K562 (cell line): ENCODE measurements at regions not wholly inside any gene's neighbourhood (a gene's known extent, or its start where the extent isn't known, plus 50 kb on each side); places are given as distances from the start of the nearest gene placed in this dataset.
"Not testable (repeated sequence)": the region's sequence is repeated elsewhere in the genome, so short reads cannot be mapped to it uniquely, and the experiment has no call there.

ENCODE experiments used
- ATAC-seq: fragments of 200-7000 bp; cut with Tn5 transposase; 3 replicates; pipeline ENCODE4 v1.9.1; 2020; ENCODE audit warnings: moderate library complexity
- BruUV-seq: library from RNA; stranded (reverse); fragments of 400-500 nt; replicated peaks from 2 replicates; lab custom pipeline; 2021; lab: Mats Ljungman, UMichigan
- CTCF ChIA-PET: fragments of 300-600 bp; formaldehyde crosslinking; extraction: SDS; loops from one replicate; lab custom pipeline; 2021; ENCODE audit warnings: low intra/inter-chr PET ratio; lab: Yijun Ruan, JAX
- POLR2A ChIA-PET: fragments of 300-600, 350-650 bp; sonication (Branson Sonifier 250); formaldehyde crosslinking; extraction: SDS; loops from one replicate; lab custom pipeline; 2021; ENCODE audit warnings: antibody characterized with exemption, inconsistent platforms; lab: Yijun Ruan, JAX
- DNase-seq, 4 experiments: peaks; one replicate each; pipeline versions ENCODE4 v3.0.0 to v3.0.0-alpha.2; 2011 to 2018; ENCODE audit warnings: low spot score in 3 of 4, mixed read lengths in 3 of 4; ENCODE audit errors: extremely low read depth in 1 of 4
- FAIRE-seq: peaks from 2 replicates; lab custom pipeline; 2011; peaks lifted over from hg19 to GRCh38; lab: Jason Lieb, UNC
- H2AFZ ChIP-seq: 2 replicates; pipeline ENCODE4 v1.6.0; 2011; ENCODE audit warnings: low read depth, low read length, control low read depth, inconsistent platforms
- H3K27ac ChIP-seq: fragments of 200-600 bp; 3 replicates; pipeline ENCODE4 v1.8.0; 2011; ENCODE audit warnings: low read depth, mild to moderate bottlenecking, control low read depth, inconsistent platforms, low read length, moderate library complexity, mixed read lengths; ENCODE audit errors: extremely low read depth
- H3K27me3 ChIP-seq, 2 experiments: fragments of 300-600 bp in 1 of 2; 2 replicates in 1 of 2; 3 replicates in 1 of 2; pipeline versions ENCODE4 v1.6.0 to v1.8.0; 2011; ENCODE audit warnings: inconsistent platforms in 2 of 2, low read length in 2 of 2, mild to moderate bottlenecking in 1 of 2, mixed read lengths in 1 of 2, moderate library complexity in 1 of 2; ENCODE audit not compliant: control insufficient read depth in 2 of 2, insufficient read depth in 2 of 2
- H3K36me3 ChIP-seq: fragments of 300-600 bp; 3 replicates; pipeline ENCODE4 v1.8.0; 2011; ENCODE audit warnings: mild to moderate bottlenecking, low read length, inconsistent platforms; ENCODE audit not compliant: control insufficient read depth, insufficient read depth
- H3K4me1 ChIP-seq, 2 experiments: fragments of 200-600 bp in 1 of 2; replicated peaks in 1 of 2; 2 replicates in 1 of 2; 3 replicates in 1 of 2; pipeline versions ENCODE4 v1.5.1 to v1.8.0; 2011; ENCODE audit warnings: inconsistent platforms in 2 of 2, low read length in 2 of 2, mild to moderate bottlenecking in 1 of 2, mixed read lengths in 1 of 2, moderate library complexity in 1 of 2; ENCODE audit not compliant: control insufficient read depth in 2 of 2, insufficient read depth in 2 of 2
- H3K4me2 ChIP-seq: 2 replicates; pipeline ENCODE4 v1.6.1; 2011; ENCODE audit warnings: low read length, control low read depth, inconsistent platforms, mixed read lengths; ENCODE audit not compliant: insufficient read depth
- H3K4me3 ChIP-seq: fragments of 200-600 bp; sonication (generic), shearing (Covaris generic); 2 replicates; pipeline ENCODE4 v1.5.1; 2016; ENCODE audit warnings: control low read depth, inconsistent platforms
- H3K79me2 ChIP-seq: fragments of 200-600 bp; 3 replicates; pipeline ENCODE4 v1.8.0; 2011; ENCODE audit warnings: low read length, inconsistent platforms; ENCODE audit not compliant: control insufficient read depth, insufficient read depth
- H3K9ac ChIP-seq, 2 experiments: 2 replicates each; pipeline versions ENCODE4 v1.6.0 to v1.6.1; 2011; ENCODE audit warnings: low read depth in 2 of 2, low read length in 2 of 2, control low read depth in 1 of 2, inconsistent platforms in 1 of 2, mild to moderate bottlenecking in 1 of 2, mixed read lengths in 1 of 2; ENCODE audit not compliant: insufficient read depth in 1 of 2
- H3K9me1 ChIP-seq: one replicate; pipeline ENCODE4 v1.6.0; 2011; ENCODE audit warnings: inconsistent platforms, mild to moderate bottlenecking, low read length, moderate library complexity; ENCODE audit not compliant: control insufficient read depth, insufficient read depth
- H3K9me3 ChIP-seq: replicated peaks from 2 replicates; pipeline ENCODE4 v1.5.1; 2011; ENCODE audit warnings: low read depth, low read length, inconsistent platforms; ENCODE audit not compliant: control insufficient read depth, insufficient read depth
- H4K20me1 ChIP-seq: replicated peaks from 2 replicates; pipeline ENCODE4 v1.6.1; 2011; ENCODE audit warnings: low read length, inconsistent platforms, mixed read lengths; ENCODE audit not compliant: control insufficient read depth, insufficient read depth
- CREM ChIP-seq: IDR thresholded peaks from 2 replicates; pipeline ENCODE4 v1.6.1; 2014; ENCODE audit warnings: antibody characterized with exemption, low read depth
- WGBS: fragments of 100-300 bp; shearing (Covaris generic); methylation state at CpG from one replicate; pipeline ENCODE4 v1.1.6; 2016; ENCODE audit warnings: low coverage, mixed read lengths; ENCODE audit not compliant: insufficient coverage; ENCODE audit errors: missing lambda C conversion rate; 5-methylcytosine and 5-hydroxymethylcytosine counted together
- in situ Hi-C: fragments of 300-500 bp; cut with MboI; formaldehyde crosslinking; loops from 4 replicates; pipeline ENCODE4 v1.15.0; 2018; ENCODE audit warnings: inconsistent platforms, mixed read lengths
- intact Hi-C: fragments of 100-400 bp; cut with micrococcal nuclease; formaldehyde crosslinking; loops from 2 replicates; pipeline ENCODE4 v1.14.2; 2022
- TF ChIP-seq, protein P1 (sequence below), 2 experiments: fragments of 450-650 bp; conservative IDR thresholded peaks; 2 replicates each; pipeline ENCODE4 v1.6.1; 2017; ENCODE audit warnings: mild to moderate bottlenecking in 2 of 2, moderate library complexity in 2 of 2

GRCh38 chr1:30362603-30362990 is 360.8 kb downstream of the MATN1 start (continued):
- TF ChIP-seq, protein P1, sequence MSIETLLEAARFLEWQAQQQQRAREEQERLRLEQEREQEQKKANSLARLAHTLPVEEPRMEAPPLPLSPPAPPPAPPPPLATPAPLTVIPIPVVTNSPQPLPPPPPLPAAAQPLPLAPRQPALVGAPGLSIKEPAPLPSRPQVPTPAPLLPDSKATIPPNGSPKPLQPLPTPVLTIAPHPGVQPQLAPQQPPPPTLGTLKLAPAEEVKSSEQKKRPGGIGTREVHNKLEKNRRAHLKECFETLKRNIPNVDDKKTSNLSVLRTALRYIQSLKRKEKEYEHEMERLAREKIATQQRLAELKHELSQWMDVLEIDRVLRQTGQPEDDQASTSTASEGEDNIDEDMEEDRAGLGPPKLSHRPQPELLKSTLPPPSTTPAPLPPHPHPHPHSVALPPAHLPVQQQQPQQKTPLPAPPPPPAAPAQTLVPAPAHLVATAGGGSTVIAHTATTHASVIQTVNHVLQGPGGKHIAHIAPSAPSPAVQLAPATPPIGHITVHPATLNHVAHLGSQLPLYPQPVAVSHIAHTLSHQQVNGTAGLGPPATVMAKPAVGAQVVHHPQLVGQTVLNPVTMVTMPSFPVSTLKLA (conservative IDR thresholded peaks at IDR 0.05) = no peak
- TF ChIP-seq CREM = no peak

- ATAC-seq, H2AFZ ChIP-seq, H3K27me3 ChIP-seq, H4K20me1 ChIP-seq, intact Hi-C loops, CTCF ChIA-PET, in situ Hi-C loops, H3K79me2 ChIP-seq, H3K4me1 ChIP-seq, H3K9me1 ChIP-seq, H3K4me3 ChIP-seq, FAIRE-seq, H3K27ac ChIP-seq, H3K9me3 ChIP-seq, POLR2A ChIA-PET, H3K4me2 ChIP-seq, BruUV-seq, DNase-seq, H3K36me3 ChIP-seq, H3K9ac ChIP-seq: not testable (repeated sequence)
- 1% methylated on average over 10 of the region's 10 CpGs for WGBS
Measured at GRCh38 chr1:30361890-30362602, 361.3 kb downstream of the MATN1 start.
